ENCODE measurements at regions not wholly inside any gene's neighbourhood (a gene's known extent, or its start where the extent isn't known, plus 50 kb on each side); places are given as distances from the start of the nearest gene placed in this dataset.

DNA sequence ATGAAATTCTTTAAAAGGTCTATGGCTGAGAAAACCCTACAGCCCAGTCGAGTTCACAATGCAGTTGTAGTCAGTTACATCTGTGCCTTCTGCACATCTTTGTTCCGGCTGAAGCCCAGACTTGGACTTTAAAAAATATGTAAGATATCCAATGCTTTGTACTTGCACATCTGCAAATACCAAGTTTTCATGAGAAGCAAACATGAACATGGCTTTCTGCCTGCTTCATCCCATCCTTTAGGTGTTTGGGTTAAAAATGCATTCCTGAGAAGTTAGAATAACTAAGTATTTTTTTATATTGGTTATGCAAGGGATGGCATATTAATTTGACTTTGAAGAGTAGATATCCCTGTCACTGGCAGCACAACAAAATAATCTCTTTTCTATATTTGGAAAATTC, 528.4 kb downstream of the METTL15 start:
- TF ChIP-seq ELF4 (IDR thresholded peaks at IDR 0.05) (no peak), HDGF (IDR thresholded peaks at IDR 0.05; ENCODE audit: borderline replicate concordance) (no peak), FOXM1 (IDR thresholded peaks at IDR 0.05; ENCODE audit: borderline replicate concordance) (no peak), TARDBP (IDR thresholded peaks at IDR 0.05) (no peak), SP1 (IDR thresholded peaks at IDR 0.05) (no peak)
- POLR2A ChIA-PET: no interaction called here
- DNase-seq (ENCODE audit: extremely low spot score): no peak
- CTCF ChIA-PET: no interaction called here

DNA sequence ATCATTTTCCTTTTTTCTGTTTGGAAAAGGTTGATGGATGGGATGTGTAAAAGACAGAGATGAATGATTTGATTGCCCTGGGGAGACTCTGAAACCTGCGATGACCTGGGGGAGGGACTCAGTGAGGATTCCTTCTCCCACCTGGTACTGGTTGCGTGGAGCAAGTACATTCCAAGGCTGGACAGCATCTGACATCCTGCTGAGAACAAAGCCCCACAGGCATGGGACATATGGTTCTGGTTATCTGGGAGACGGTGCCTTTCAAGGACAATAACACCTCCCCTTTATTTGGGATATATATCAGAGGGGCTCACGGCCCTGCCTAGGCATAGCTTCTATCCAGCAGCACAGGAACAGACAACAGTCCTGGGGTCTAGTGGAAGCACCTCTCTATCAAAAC, 527.8 kb downstream of the METTL15 start:
- TF ChIP-seq FOXM1 (IDR thresholded peaks at IDR 0.05; ENCODE audit: borderline replicate concordance) (no peak), ZNF384 (IDR thresholded peaks at IDR 0.05) (no peak), NFRKB (IDR thresholded peaks at IDR 0.05) (no peak), HDGF (IDR thresholded peaks at IDR 0.05; ENCODE audit: borderline replicate concordance) (no peak), TARDBP (IDR thresholded peaks at IDR 0.05) (no peak), ELF4 (IDR thresholded peaks at IDR 0.05) (no peak), ARNT (IDR thresholded peaks at IDR 0.05) (no peak), LEF1 (IDR thresholded peaks at IDR 0.05; ENCODE audit: borderline replicate concordance) (no peak), FOXA1 (IDR thresholded peaks at IDR 0.05) (no peak), L3MBTL2 (conservative IDR thresholded peaks at IDR 0.05) (no peak), SUZ12 (IDR thresholded peaks at IDR 0.05) (no peak), SP1 (IDR thresholded peaks at IDR 0.05) (no peak), FOXK2 (IDR thresholded peaks at IDR 0.05) (no peak), BHLHE40 (IDR thresholded peaks at IDR 0.05; ENCODE audit: borderline replicate concordance) (no peak), CTBP1 (IDR thresholded peaks at IDR 0.05; ENCODE audit: borderline replicate concordance) (no peak)
- TF ChIP-seq, protein P1, sequence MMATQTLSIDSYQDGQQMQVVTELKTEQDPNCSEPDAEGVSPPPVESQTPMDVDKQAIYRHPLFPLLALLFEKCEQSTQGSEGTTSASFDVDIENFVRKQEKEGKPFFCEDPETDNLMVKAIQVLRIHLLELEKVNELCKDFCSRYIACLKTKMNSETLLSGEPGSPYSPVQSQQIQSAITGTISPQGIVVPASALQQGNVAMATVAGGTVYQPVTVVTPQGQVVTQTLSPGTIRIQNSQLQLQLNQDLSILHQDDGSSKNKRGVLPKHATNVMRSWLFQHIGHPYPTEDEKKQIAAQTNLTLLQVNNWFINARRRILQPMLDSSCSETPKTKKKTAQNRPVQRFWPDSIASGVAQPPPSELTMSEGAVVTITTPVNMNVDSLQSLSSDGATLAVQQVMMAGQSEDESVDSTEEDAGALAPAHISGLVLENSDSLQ (IDR thresholded peaks at IDR 0.05): no peak
- ChIA-PET CTCF (no interaction called here), POLR2A (no interaction called here)
- no peak for DNase-seq (ENCODE audit: extremely low spot score)

DNA sequence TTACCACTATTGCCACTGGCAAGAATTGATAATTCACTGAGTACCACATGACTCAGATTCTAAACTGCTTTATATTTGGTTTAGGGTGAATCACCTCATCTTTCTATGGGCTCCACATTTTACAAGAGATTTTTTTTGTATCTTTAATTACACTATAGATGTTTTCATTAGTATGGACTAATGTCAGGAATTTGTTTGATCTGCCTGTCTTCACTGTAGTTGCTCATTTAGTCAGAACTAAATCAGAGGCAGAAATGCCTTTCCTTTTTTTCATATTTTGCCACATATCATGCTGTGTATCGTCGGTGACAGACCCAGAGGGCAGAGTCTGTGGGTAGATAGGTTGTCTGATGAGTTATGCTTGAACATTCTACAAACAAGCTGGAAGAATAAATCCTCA, 524.1 kb downstream of the METTL15 start:
- TF ChIP-seq TARDBP (IDR thresholded peaks at IDR 0.05) (no peak), HDGF (IDR thresholded peaks at IDR 0.05; ENCODE audit: borderline replicate concordance) (no peak), ELF4 (IDR thresholded peaks at IDR 0.05) (no peak), L3MBTL2 (conservative IDR thresholded peaks at IDR 0.05) (no peak), BHLHE40 (IDR thresholded peaks at IDR 0.05; ENCODE audit: borderline replicate concordance) (no peak), FOXA1 (IDR thresholded peaks at IDR 0.05) (no peak), NFRKB (IDR thresholded peaks at IDR 0.05) (no peak), ARNT (IDR thresholded peaks at IDR 0.05) (no peak), CTBP1 (IDR thresholded peaks at IDR 0.05; ENCODE audit: borderline replicate concordance) (no peak), ZNF384 (IDR thresholded peaks at IDR 0.05) (no peak), SUZ12 (IDR thresholded peaks at IDR 0.05) (no peak), SP1 (IDR thresholded peaks at IDR 0.05) (no peak), FOXM1 (IDR thresholded peaks at IDR 0.05; ENCODE audit: borderline replicate concordance) (no peak), LEF1 (IDR thresholded peaks at IDR 0.05; ENCODE audit: borderline replicate concordance) (no peak), FOXK2 (IDR thresholded peaks at IDR 0.05) (no peak)
- TF ChIP-seq, protein P1 (IDR thresholded peaks at IDR 0.05): no peak
- DNase-seq (ENCODE audit: extremely low spot score): no peak
- ChIA-PET POLR2A (no interaction called here), CTCF (no interaction called here)

DNA sequence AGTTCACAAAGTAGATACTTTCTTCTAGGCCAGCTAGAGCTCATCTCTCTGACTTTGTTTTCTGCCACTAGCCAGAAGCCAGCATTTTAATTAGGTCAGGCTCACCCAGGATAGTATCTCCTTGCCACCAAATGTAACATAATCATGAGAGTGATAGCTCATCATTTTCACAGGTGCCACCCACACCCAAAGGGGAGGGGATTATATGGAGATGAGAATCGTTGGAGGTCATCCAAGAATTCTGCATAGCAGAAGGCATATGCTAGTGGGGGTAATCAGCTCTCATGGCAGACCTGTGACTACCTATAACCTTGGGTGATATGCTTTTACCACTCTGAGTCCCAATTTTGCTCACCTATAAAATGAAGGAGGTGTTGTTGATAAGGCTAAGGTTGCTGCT, 523.0 kb downstream of the METTL15 start:
- TF ChIP-seq ELF4 (IDR thresholded peaks at IDR 0.05): no peak
- TF ChIP-seq TARDBP (IDR thresholded peaks at IDR 0.05): no peak
- no peak for TF ChIP-seq ARNT (IDR thresholded peaks at IDR 0.05)
- TF ChIP-seq SUZ12 (IDR thresholded peaks at IDR 0.05): no peak
- TF ChIP-seq HDGF (IDR thresholded peaks at IDR 0.05; ENCODE audit: borderline replicate concordance): no peak
- TF ChIP-seq, protein P1 (IDR thresholded peaks at IDR 0.05): no peak
- TF ChIP-seq FOXK2 (IDR thresholded peaks at IDR 0.05): no peak
- no peak for TF ChIP-seq L3MBTL2 (conservative IDR thresholded peaks at IDR 0.05)
- no peak for TF ChIP-seq FOXM1 (IDR thresholded peaks at IDR 0.05; ENCODE audit: borderline replicate concordance)
- no peak for TF ChIP-seq FOXA1 (IDR thresholded peaks at IDR 0.05)
- no peak for TF ChIP-seq LEF1 (IDR thresholded peaks at IDR 0.05; ENCODE audit: borderline replicate concordance)
- no peak for TF ChIP-seq CTBP1 (IDR thresholded peaks at IDR 0.05; ENCODE audit: borderline replicate concordance)
- no peak for TF ChIP-seq SP1 (IDR thresholded peaks at IDR 0.05)
- TF ChIP-seq NFRKB (IDR thresholded peaks at IDR 0.05): no peak
- TF ChIP-seq ZNF384 (IDR thresholded peaks at IDR 0.05): no peak
- no peak for TF ChIP-seq BHLHE40 (IDR thresholded peaks at IDR 0.05; ENCODE audit: borderline replicate concordance)
- ChIA-PET CTCF (no interaction called here), POLR2A (no interaction called here)
- no peak for DNase-seq (ENCODE audit: extremely low spot score)

DNA sequence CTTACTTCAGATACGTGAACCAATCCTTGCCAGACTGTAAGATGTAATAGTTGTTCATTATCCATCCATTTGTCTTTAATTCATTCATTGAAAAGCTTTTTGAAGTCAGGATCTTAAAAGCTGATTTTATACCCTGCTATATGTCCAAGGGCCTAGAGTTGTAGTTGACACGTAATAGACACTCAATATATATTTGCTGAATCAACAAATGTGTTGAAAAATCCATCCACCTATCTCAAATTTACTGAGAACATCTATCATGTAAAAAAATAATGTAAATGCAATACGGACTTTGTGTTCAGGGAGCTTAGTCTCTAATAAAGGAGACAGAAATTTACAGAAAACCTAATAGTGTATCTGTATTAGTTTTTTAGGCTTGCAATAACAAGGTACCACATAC, 521.0 kb downstream of the METTL15 start:
- ChIA-PET CTCF (no interaction called here), POLR2A (no interaction called here)
- no peak for DNase-seq (ENCODE audit: extremely low spot score)
- TF ChIP-seq TARDBP (IDR thresholded peaks at IDR 0.05) (no peak), ZNF384 (IDR thresholded peaks at IDR 0.05) (no peak), SUZ12 (IDR thresholded peaks at IDR 0.05) (no peak), BHLHE40 (IDR thresholded peaks at IDR 0.05; ENCODE audit: borderline replicate concordance) (no peak), NFRKB (IDR thresholded peaks at IDR 0.05) (no peak), FOXK2 (IDR thresholded peaks at IDR 0.05) (no peak)

DNA sequence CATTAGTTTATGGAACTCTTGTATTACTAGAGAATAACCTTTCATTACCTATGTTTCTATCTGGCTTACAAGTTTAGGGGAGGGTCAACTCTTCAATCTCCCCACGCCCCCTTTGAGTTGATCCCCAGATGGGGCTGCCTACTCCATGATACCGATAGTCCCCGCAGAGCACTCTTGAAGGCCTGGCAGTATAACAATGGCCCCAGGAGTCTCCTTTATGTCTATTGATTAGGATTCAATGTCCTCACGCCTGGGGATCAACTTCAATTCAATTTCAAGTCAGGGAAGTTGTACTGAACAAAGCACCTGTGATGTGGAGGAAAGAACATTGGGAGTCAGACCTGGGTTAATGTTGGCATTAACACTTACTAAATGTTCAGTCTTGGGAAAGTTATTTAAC, 520.2 kb downstream of the METTL15 start:
- no peak for DNase-seq (ENCODE audit: extremely low spot score)
- no peak for TF ChIP-seq FOXA1 (IDR thresholded peaks at IDR 0.05)
- no peak for TF ChIP-seq L3MBTL2 (conservative IDR thresholded peaks at IDR 0.05)
- TF ChIP-seq SUZ12 (IDR thresholded peaks at IDR 0.05): no peak
- no peak for TF ChIP-seq FOXK2 (IDR thresholded peaks at IDR 0.05)
- TF ChIP-seq LEF1 (IDR thresholded peaks at IDR 0.05; ENCODE audit: borderline replicate concordance): no peak
- TF ChIP-seq, protein P1 (IDR thresholded peaks at IDR 0.05): no peak
- no peak for TF ChIP-seq ZNF384 (IDR thresholded peaks at IDR 0.05)
- no peak for TF ChIP-seq ELF4 (IDR thresholded peaks at IDR 0.05)
- TF ChIP-seq BHLHE40 (IDR thresholded peaks at IDR 0.05; ENCODE audit: borderline replicate concordance): no peak
- TF ChIP-seq ARNT (IDR thresholded peaks at IDR 0.05): no peak
- POLR2A ChIA-PET: no interaction called here
- CTCF ChIA-PET: interaction anchor here (0.6 kb wide), 1 partner anchor 498 kb away, joined by 3 read pairs; no protein-coding TSS in a partner anchor
